ENCODE measurements at regions not wholly inside any gene's neighbourhood (a gene's known extent, or its start where the extent isn't known, plus 50 kb on each side); places are given as distances from the start of the nearest gene placed in this dataset.

GRCh38 chr3:72118628-72119027 lies 333.7 kb upstream of the PROK2 start:
- no peak for DNase-seq

- no peak for DNase-seq
These were observed 331.3 kb upstream of the PROK2 start for GRCh38 chr3:72116226-72116625.

GRCh38 chr3:72115307-72115706 lies 330.4 kb upstream of the PROK2 start:
- no peak for DNase-seq

- no peak for DNase-seq
These were observed 329.8 kb upstream of the PROK2 start for GRCh38 chr3:72114773-72115172.

GRCh38 chr3:72113964-72114363 lies 329.0 kb upstream of the PROK2 start:
- no peak for DNase-seq

GRCh38 chr3:72113564-72113963 lies 328.6 kb upstream of the PROK2 start:
- no peak for DNase-seq

GRCh38 chr3:72112435-72112834 lies 327.5 kb upstream of the PROK2 start:
- no peak for DNase-seq

GRCh38 chr3:72111265-72112205 lies 326.6 kb upstream of the PROK2 start:
- DNase-seq = no peak

GRCh38 chr3:72109327-72110259 lies 324.6 kb upstream of the PROK2 start:
- no peak for DNase-seq

- no peak for DNase-seq
These were observed 320.4 kb upstream of the PROK2 start for GRCh38 chr3:72105306-72105705.

GRCh38 chr3:72102112-72102616 lies 317.2 kb upstream of the PROK2 start:
- no peak for DNase-seq

GRCh38 chr3:72101494-72101893 lies 316.5 kb upstream of the PROK2 start:
- DNase-seq = no peak

- DNase-seq = peak; percentile 91
These were observed 315.7 kb upstream of the PROK2 start for GRCh38 chr3:72100601-72101187.

- DNase-seq = no peak
These were observed 315.1 kb upstream of the PROK2 start for GRCh38 chr3:72100080-72100511.

GRCh38 chr3:72099326-72100079 lies 314.6 kb upstream of the PROK2 start:
- DNase-seq = no peak

GRCh38 chr3:72097053-72097452 lies 312.1 kb upstream of the PROK2 start:
- DNase-seq = no peak

- DNase-seq = no peak
These were observed 310.6 kb upstream of the PROK2 start for GRCh38 chr3:72095521-72095920.

GRCh38 chr3:72093992-72094334 lies 309.0 kb upstream of the PROK2 start:
- no peak for DNase-seq

GRCh38 chr3:72093270-72093991 lies 308.5 kb upstream of the PROK2 start:
- no peak for DNase-seq

GRCh38 chr3:72092778-72093177 lies 307.8 kb upstream of the PROK2 start:
- no peak for DNase-seq

GRCh38 chr3:72088486-72089025 lies 303.6 kb upstream of the PROK2 start:
- no peak for DNase-seq
